Natural killer cell (primary cell): ENCODE measurements at regions not wholly inside any gene's neighbourhood (a gene's known extent, or its start where the extent isn't known, plus 50 kb on each side); places are given as distances from the start of the nearest gene placed in this dataset.

Source experiments
- ATAC-seq, 3 donors: fragments of 150-1000 bp in 2 of 3; fragments of 200-7000 bp in 1 of 3; cut with Tn5 transposase; 1 replicate in 1 of 3; 2 replicates in 2 of 3; pipeline ENCODE4 v1.10.0; 2021; ENCODE audit warnings: mild to moderate bottlenecking in 2 of 3, moderate library complexity in 2 of 3
- DNase-seq, 2 donors: peaks; one replicate each; pipeline versions ENCODE4 v3.0.0 to v3.0.0-alpha.2; 2013 to 2021; ENCODE audit warnings: mixed read lengths in 1 of 2
- H3K27ac ChIP-seq: one replicate; pipeline ENCODE4 v1.5.1; 2013; ENCODE audit warnings: mild to moderate bottlenecking, low read length
- H3K27me3 ChIP-seq: one replicate; pipeline ENCODE4 v1.6.1; 2013; ENCODE audit warnings: low read length; ENCODE audit not compliant: control insufficient read depth, insufficient read depth
- H3K36me3 ChIP-seq: one replicate; pipeline ENCODE4 v1.6.1; 2013; ENCODE audit warnings: low read length; ENCODE audit not compliant: control insufficient read depth, insufficient read depth
- H3K4me1 ChIP-seq: one replicate; pipeline ENCODE4 v1.6.1; 2013; ENCODE audit warnings: low read length; ENCODE audit not compliant: control insufficient read depth, insufficient read depth
- H3K4me3 ChIP-seq: one replicate; pipeline ENCODE4 v1.5.1; 2013; ENCODE audit warnings: low read length
- H3K9me3 ChIP-seq: one replicate; pipeline ENCODE4 v1.6.1; 2013; ENCODE audit warnings: low read length; ENCODE audit not compliant: control insufficient read depth, insufficient read depth
- H3K27ac Mint-ChIP-seq, 2 donors: one replicate each; pipeline ENCODE4 v1.8.0; 2022; ENCODE audit warnings: mild to moderate bottlenecking in 2 of 2, mixed read lengths in 2 of 2, moderate library complexity in 1 of 2
- H3K27me3 Mint-ChIP-seq, 2 donors: one replicate each; pipeline ENCODE4 v1.8.0; 2022; ENCODE audit warnings: low read depth in 2 of 2, mixed read lengths in 2 of 2
- H3K36me3 Mint-ChIP-seq: one replicate; pipeline ENCODE4 v1.8.0; 2022; ENCODE audit warnings: mixed read lengths
- H3K4me1 Mint-ChIP-seq, 2 donors: one replicate each; pipeline ENCODE4 v1.8.0; 2022; ENCODE audit warnings: mixed read lengths in 2 of 2
- H3K4me3 Mint-ChIP-seq: one replicate; pipeline ENCODE4 v1.8.0; 2022; ENCODE audit warnings: mild to moderate bottlenecking, moderate library complexity, mixed read lengths
- H3K9me3 Mint-ChIP-seq, 2 donors: one replicate each; pipeline ENCODE4 v1.8.0; 2022; ENCODE audit warnings: mixed read lengths in 2 of 2
- CTCF ChIP-seq: fragments of 200-600 bp; IDR thresholded peaks from one replicate; pipeline ENCODE4 v1.8.0; 2022; ENCODE audit warnings: antibody characterized with exemption
- WGBS: methylation state at CpG from one replicate; pipeline ENCODE4 v1.1.7; 2013; ENCODE audit warnings: missing lambda C conversion rate; ENCODE audit not compliant: insufficient coverage; 5-methylcytosine and 5-hydroxymethylcytosine counted together
- intact Hi-C: fragments of 100-400 bp; cut with micrococcal nuclease; formaldehyde crosslinking; loops from one replicate; pipeline ENCODE4 v1.14.2; 2022

GRCh38 chr5:159734366-159734765 is 181.9 kb upstream of the ADRA1B start:
- TF ChIP-seq CTCF, result no peak
- no peak for DNase-seq
- H3K27ac Mint-ChIP-seq, result no peak overlapping the region
- Histone ChIP-seq H3K36me3 (no peaks in the 10 kb centered on the region), H3K27me3 (peaks cover 9% of the 10 kb centered on the region), H3K9me3 (no peaks in the 10 kb centered on the region), H3K27ac (no peak overlapping the region), H3K4me1 (peaks cover 17% of the 10 kb centered on the region), H3K4me3 (no peak overlapping the region)
- H3K27me3 Mint-ChIP-seq, result peaks cover 35 to 57% of the 10 kb centered on the region in 2 donors
- WGBS, result 13% methylated on average over 2 of the region's 2 CpGs
- no peaks in the 10 kb centered on the region for H3K36me3 Mint-ChIP-seq
- no peak overlapping the region for H3K4me3 Mint-ChIP-seq
- intact Hi-C loops, result no loop called here
- ATAC-seq, result no peak
- H3K9me3 Mint-ChIP-seq, result no peaks in the 10 kb centered on the region
- H3K4me1 Mint-ChIP-seq, result peaks cover 5 to 21% of the 10 kb centered on the region in 2 donors

- no peak for DNase-seq
- intact Hi-C loops, result no loop called here
- Mint-ChIP-seq H3K4me3 (no peak overlapping the region), H3K36me3 (no peaks in the 10 kb centered on the region), H3K27ac (no peak overlapping the region), H3K27me3 (peaks cover 36 to 51% of the 10 kb centered on the region in 2 donors), H3K4me1 (peaks cover 5 to 21% of the 10 kb centered on the region in 2 donors), H3K9me3 (no peaks in the 10 kb centered on the region)
- Histone ChIP-seq H3K4me1 (peaks cover 17% of the 10 kb centered on the region), H3K4me3 (no peak overlapping the region), H3K27me3 (peaks cover 9% of the 10 kb centered on the region), H3K27ac (no peak overlapping the region), H3K9me3 (no peaks in the 10 kb centered on the region), H3K36me3 (no peaks in the 10 kb centered on the region)
- no peak for TF ChIP-seq CTCF
- no peak for ATAC-seq
- WGBS, result 71% methylated on average over 2 of the region's 2 CpGs
These were observed 181.2 kb upstream of the ADRA1B start for GRCh38 chr5:159735036-159735435.

GRCh38 chr5:159735749-159736660 is 180.3 kb upstream of the ADRA1B start:
- no peak for ATAC-seq
- 92% methylated on average over 6 of the region's 8 CpGs for WGBS
- no peak overlapping the region for H3K4me3 ChIP-seq

More at GRCh38 chr5:159735749-159736660, 180.3 kb upstream of the ADRA1B start:
- DNase-seq, result no peak
- Histone ChIP-seq H3K36me3 (no peaks in the 10 kb centered on the region), H3K27ac (no peak overlapping the region), H3K9me3 (no peaks in the 10 kb centered on the region), H3K4me1 (peaks cover 17% of the 10 kb centered on the region), H3K27me3 (peaks cover 11% of the 10 kb centered on the region)
- H3K27ac Mint-ChIP-seq, result no peak overlapping the region
- no peaks in the 10 kb centered on the region for H3K9me3 Mint-ChIP-seq
- intact Hi-C loops, result no loop called here
- H3K4me3 Mint-ChIP-seq, result no peak overlapping the region
- no peak for TF ChIP-seq CTCF
- peaks cover 5 to 21% of the 10 kb centered on the region in 2 donors for H3K4me1 Mint-ChIP-seq
- H3K27me3 Mint-ChIP-seq, result peaks cover 37 to 56% of the 10 kb centered on the region in 2 donors
- H3K36me3 Mint-ChIP-seq, result no peaks in the 10 kb centered on the region
